ENCODE measurements at regions not wholly inside any gene's neighbourhood (a gene's known extent, or its start where the extent isn't known, plus 50 kb on each side); places are given as distances from the start of the nearest gene placed in this dataset.

GRCh38 chr12:58521152-58521551, 399.2 kb downstream of the LRIG3 start:
- no peak for TF ChIP-seq CTCF (IDR thresholded peaks at IDR 0.05; ENCODE audit: control insufficient read depth, extremely low read depth, insufficient read depth)
- H3K4me3 ChIP-seq (ENCODE audit: low read depth, low read length): no peak overlapping the region
- DNase-seq (ENCODE audit: low read depth): peak; percentile 89

DNA sequence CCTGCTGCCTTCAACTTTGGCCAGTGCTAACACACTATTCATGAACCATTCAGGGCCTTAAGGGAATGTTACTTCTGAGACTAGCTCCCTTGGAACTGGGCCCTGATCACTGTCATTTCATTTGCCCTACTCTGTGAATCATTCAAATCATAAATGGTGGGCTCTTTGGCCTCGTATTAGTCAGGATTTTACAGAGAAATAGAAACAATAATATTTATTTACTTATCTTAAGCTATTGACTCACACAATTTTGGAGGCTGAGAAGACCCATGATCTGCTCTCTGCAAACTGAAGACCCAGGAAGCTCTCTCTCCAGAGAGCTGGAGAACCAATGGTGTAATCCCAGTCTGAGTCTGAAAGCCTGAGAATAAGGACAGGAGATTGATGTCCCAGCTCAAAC, 398.5 kb downstream of the LRIG3 start:
- no peak overlapping the region for H3K4me3 ChIP-seq (ENCODE audit: low read depth, low read length)
- no peak for TF ChIP-seq CTCF (IDR thresholded peaks at IDR 0.05; ENCODE audit: control insufficient read depth, extremely low read depth, insufficient read depth)
- no peak for DNase-seq (ENCODE audit: low read depth)

GRCh38 chr12:58523360-58523759, 396.9 kb downstream of the LRIG3 start:
- DNase-seq (ENCODE audit: low read depth): no peak
- no peak for TF ChIP-seq CTCF (IDR thresholded peaks at IDR 0.05; ENCODE audit: control insufficient read depth, extremely low read depth, insufficient read depth)
- H3K4me3 ChIP-seq (ENCODE audit: low read depth, low read length): no peak overlapping the region

- H3K4me3 ChIP-seq (ENCODE audit: low read depth, low read length): no peak overlapping the region
- no peak for DNase-seq (ENCODE audit: low read depth)
- no peak for TF ChIP-seq CTCF (IDR thresholded peaks at IDR 0.05; ENCODE audit: control insufficient read depth, extremely low read depth, insufficient read depth)
Observed at GRCh38 chr12:58528271-58528670, 392.0 kb downstream of the LRIG3 start.

- no peak for TF ChIP-seq CTCF (IDR thresholded peaks at IDR 0.05; ENCODE audit: control insufficient read depth, extremely low read depth, insufficient read depth)
- no peak overlapping the region for H3K4me3 ChIP-seq (ENCODE audit: low read depth, low read length)
- DNase-seq (ENCODE audit: low read depth): no peak
Observed at GRCh38 chr12:58529114-58529665, 391.1 kb downstream of the LRIG3 start.

- H3K4me3 ChIP-seq (ENCODE audit: low read depth, low read length): no peak overlapping the region
- no peak for TF ChIP-seq CTCF (IDR thresholded peaks at IDR 0.05; ENCODE audit: control insufficient read depth, extremely low read depth, insufficient read depth)
- DNase-seq (ENCODE audit: low read depth): no peak
Observed at GRCh38 chr12:58529897-58530741, 390.2 kb downstream of the LRIG3 start.

DNA sequence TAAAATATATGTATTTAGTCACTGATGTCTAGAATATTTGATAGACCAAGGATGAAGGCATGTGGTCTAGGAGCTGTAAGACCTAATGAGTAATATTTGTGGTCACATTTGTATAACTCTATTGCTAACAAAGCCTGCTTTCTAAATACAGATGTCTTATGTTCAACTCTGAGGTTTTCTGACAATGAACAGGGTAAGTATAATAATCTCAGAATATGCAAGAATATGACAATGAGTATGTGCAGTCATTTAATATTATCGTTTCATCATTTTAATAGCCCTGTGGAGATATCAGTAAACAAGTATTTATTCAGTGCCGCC, 389.6 kb downstream of the LRIG3 start:
- H3K4me3 ChIP-seq (ENCODE audit: low read depth, low read length): no peak overlapping the region
- TF ChIP-seq CTCF (IDR thresholded peaks at IDR 0.05; ENCODE audit: control insufficient read depth, extremely low read depth, insufficient read depth): no peak
- no peak for DNase-seq (ENCODE audit: low read depth)
